HG02885 (cell line): ENCODE measurements at regions not wholly inside any gene's neighbourhood (a gene's known extent, or its start where the extent isn't known, plus 50 kb on each side); places are given as distances from the start of the nearest gene placed in this dataset.
"Not testable (repeated sequence)": the region's sequence is repeated elsewhere in the genome, so short reads cannot be mapped to it uniquely, and the experiment has no call there.

Experiments
- ATAC-seq: cut with Tn5 transposase; IDR thresholded peaks from one replicate; pipeline ENCODE4 v1.9.1; 2021; ENCODE audit warnings: mild to moderate bottlenecking; ENCODE audit not compliant: unreplicated experiment, poor library complexity

DNA sequence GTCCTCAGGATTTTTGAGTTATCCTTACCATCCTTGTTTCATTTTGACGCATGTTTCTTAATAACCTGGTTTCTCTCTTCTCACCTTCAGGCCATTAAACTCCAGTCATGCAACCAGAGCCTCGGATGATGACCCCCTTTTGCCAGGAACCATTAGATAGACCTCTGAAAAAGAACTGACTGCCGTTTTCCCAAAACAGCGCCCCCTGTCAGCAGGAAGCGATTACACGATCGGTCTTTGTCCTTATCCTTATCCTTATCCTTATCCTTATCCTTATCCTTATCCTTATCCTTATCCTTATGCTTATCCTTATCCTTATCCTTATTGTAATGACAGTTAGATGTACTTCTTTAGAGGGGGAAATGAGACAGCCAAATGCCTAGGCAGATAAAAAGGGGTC lies 148.4 kb upstream of the ITM2A start:
- ATAC-seq = no peak

DNA sequence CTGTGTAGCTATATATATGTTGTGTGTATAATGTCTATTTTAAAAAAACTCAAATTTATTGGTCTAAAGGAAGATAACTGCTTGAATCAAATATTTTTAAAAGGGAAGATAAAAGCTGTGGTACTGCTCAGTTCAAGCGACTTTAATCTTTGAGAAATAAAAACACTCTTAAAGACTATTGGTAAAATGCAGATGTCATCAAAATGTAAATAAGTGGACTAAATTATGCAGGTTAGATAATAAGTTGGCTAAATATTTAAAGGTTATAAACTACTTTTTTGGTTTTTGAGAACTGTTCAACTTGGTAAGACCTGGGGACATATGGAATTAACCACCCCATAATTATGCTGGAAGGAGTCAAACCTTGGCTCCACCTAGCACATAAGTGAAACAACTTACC lies 144.7 kb upstream of the ITM2A start:
- ATAC-seq = no peak

DNA sequence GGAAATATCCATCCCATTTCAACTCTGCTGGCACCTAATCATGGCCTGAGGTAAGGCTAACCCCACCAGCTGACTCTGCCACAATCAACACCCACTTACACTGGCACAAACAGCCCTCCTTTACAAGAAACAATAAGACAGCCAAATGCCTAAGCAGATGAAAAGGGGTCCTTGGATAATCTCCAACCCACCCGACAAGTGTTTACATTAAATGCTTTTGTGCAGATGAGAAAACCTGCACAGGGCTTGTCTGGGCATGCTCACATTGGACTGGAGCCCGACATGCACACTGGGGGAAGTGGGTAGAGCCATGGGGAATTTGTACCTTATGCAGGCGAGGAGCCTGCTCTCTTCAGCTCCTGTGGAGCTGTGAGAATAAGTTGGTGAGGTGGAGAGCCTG lies 138.9 kb upstream of the ITM2A start:
- ATAC-seq = no peak

DNA sequence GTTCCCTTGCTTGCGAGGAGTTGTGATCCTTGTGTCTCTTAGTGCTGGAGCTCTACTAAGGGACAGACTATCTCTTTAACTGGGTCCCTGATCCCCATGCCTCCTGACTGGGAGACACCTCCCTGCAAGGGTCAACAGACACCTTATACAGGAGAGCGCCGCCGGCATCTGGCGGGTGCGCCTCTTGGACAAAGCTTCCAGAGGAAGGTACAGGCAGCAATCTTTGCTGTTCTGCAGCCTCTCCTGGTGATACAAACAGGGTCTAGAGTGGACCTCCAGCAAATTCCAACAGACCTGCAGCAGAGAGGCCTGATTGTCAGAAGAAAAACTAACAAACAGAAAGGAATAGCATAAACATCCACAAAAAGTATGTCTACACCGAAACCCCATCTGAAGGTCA lies 115.6 kb upstream of the ITM2A start:
- ATAC-seq = no peak

DNA sequence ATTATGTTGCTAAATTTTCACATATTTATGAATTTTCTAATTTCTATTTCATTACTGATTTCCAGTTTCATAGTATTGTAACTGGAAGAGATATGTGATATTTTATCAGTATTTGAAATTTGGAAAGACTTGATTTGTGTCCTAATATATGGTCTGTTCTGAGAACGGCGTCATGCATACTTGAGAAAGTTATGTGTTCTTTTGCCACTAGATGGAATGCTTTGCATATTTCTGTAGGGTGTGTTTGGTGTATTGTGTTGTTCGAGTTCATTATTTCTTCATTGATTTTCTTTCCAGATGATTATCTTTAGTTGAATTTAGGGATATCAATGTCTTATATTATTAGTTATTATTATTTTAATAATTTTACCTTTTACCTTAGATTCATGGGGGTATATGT lies 110.6 kb upstream of the ITM2A start:
- ATAC-seq = no peak

DNA sequence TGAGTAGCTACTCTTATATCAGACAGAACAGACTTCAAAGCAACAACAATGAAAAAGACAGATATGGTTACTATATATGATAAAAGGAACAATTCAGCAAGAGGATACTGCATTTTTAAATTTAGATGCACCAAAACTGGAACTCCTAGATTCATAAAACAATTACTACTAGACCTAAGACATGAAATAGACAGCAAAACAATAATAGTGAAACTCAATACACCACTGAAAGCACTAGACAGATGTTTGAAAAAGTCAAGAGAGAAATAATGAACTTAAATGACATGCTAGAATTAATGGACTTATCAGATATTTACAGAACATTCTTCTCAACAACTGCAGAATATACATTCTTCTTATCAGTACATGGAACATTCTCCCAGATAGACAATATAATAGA lies 99.5 kb upstream of the ITM2A start:
- ATAC-seq = peak; percentile 54

DNA sequence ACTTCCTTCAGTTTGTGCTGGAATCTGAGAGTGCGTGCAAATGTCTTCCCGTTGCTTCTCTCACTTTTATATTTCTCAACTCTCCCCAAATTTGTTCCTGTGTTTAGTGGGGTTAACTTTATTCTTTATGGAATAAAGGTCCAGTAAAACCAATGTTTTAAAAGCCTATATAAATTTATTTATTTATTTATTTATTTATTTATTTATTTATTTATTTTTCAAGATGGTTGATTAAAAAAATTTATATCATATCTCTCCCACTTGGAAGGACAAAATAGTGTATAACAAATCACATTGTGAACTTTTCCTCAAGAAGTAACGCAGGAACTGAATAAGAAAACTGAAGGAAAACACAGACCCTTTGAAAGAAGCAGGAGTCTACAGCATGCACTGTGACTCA lies 95.3 kb upstream of the ITM2A start:
- ATAC-seq = no peak

DNA sequence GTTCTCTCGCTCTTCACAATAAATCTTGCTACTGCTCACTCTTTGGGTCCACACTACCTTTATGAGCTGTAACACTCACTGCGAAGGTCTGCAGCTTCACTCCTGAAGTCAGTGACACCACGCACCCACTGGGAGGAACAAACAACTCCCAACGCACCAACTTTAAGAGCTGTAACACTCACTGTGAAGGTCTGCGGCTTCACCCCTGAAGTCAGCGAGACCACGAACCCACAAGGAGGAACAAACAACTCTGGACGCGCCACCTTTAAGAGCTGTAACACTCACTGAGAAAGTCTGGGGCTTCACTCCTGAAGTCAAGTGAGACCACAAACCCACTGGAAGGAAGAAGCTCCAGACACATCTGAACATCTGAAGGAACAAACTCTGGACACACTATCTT lies 89.5 kb upstream of the ITM2A start:
- ATAC-seq = not testable (repeated sequence)

DNA sequence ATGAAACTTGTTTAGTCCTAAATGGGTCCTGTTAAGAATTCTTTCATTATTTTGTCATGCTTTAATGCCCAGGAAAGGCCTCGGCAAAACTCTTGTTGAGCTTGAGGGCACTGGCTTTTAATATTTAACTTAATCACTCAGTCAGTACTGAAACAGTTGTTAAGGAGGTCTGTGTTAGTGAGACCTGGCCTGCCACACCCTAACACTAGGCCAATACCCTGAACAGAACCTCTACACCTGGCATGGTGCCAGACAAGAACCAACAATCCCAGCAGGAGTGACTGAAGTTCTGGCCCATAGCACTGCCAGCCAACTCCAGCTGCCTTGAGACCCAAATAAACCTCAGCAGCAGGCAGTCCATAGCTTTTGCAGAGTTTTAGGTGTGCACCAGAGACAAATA lies 85.7 kb upstream of the ITM2A start:
- no peak for ATAC-seq

DNA sequence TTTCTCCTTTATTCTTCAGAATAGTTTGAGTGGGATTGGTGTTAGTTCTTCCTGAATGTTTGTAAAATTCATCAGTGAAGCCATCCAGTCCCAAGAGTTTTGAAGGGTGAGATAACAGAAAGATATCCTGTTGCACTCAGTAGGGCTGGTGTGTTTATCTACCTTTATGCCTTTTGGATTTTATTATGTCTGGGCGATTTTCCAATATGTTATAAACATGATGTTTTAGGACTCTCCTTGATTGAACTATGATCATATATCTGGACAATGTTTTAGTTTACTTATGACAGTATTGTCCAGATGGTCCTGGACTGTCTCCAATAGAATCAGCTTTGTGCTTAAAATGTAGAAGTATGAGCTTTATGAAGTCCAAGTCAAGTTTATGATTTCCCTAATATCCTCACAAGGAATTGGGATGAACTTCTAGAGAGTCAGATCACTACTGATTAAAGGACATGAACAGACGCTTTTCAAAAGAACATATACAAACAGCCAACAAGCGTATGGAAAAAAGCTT lies 77.6 kb upstream of the ITM2A start:
- ATAC-seq = no peak

DNA sequence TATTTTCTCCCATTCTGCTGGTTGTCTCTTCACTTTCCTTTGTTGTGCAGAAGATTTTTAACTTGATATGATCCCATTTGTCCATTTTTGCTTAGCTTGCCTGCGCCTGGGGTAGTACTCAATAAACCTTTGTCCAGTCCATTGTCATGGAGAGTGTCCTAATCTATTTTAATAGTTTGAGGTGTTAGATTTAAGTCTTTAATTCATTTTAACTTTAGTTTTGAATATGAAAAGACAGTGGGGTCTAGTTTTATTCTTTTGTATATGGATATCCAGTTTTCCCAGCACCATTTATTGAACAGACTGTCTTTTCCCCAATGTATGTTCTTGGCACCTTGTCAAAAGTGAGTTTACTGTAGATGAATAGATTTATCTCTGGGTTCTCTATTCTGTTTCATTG lies 76.0 kb upstream of the ITM2A start:
- no peak for ATAC-seq

DNA sequence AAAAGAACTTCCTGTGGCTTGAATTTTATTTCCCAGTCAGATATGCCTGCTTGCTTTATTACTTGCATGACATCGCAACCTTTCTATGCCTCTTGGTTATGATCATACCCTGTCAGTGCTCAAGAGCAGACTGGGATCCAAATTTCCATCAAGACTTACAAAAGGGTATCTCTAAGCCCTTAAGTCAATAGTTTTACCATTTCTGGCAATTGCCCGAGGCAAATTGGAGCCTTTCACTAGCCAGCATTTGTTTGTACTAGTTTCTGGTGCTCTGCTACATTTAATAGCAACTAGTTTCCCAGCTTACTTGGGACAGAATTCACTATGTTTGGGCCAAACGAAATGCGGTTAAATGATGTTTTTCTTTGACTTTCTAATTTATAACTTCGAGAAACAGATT lies 73.2 kb upstream of the ITM2A start:
- ATAC-seq = no peak
